Putamen (tissue), 1 donor: ENCODE measurements at regions not wholly inside any gene's neighbourhood (a gene's known extent, or its start where the extent isn't known, plus 50 kb on each side); places are given as distances from the start of the nearest gene placed in this dataset.
"Not testable (repeated sequence)": the region's sequence is repeated elsewhere in the genome, so short reads cannot be mapped to it uniquely, and the experiment has no call there.

ENCODE experiments used
- DNase-seq: peaks from one replicate; pipeline ENCODE4 v3.0.0-alpha.2; 2016; ENCODE audit warnings: low spot score

DNA sequence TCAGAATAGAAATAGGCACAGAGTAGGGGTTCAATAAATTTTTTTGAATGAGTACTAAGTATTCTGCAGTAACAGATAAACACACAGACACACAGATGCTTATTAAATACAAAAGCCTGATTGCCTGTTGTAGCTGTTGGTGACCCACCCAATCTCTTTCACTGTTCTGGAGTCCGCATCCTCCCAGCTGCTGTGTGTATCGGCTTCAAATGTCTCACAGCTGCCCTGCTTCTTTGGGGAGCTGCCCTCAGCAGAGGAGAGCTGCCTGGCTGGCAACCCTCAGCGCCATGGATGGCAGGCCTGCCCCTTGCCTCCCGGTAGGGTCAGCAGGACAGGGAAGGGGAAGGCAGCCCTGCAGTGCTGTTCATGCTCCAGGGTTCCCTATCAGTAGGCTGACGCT is 50.5 kb upstream of the PRNP start:
- DNase-seq: no peak

DNA sequence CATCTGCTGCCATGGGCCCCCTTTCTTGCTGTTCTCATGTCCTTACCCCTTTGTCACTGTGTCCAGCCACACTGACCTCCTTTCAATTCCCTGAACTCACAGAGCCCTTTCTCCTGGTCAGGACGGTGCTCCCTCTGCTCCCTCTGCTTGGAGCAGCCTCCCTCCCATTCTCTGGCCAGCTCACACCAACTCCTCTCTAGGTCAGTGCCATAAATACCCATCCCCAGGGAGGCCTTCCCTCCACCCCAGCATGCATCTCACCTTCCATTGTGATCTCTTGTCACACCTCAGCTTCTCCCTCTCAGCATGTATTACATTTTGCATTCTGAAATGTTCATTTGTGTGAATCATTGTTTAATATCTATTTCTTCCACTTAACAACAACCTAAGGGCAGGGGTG is 50.9 kb upstream of the PRNP start:
- DNase-seq: no peak

DNA sequence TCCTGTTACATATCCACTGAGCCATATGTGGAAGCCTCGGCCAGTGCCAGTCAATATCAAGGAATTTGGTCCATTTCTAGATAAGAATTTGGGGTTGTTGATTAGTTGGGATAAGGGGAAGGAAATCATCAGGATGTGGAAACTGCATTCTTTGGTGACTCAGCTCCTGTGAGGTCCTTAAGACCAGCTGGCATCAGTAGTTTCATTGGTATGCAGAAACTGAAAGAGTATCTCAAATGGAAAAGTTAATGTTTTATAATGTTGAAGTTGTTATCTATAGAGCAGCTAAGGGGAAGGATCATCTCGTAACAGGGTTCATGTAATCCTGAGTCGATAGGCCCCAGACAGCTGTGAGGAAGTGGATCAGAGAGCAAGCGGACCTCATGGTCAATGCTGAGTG is 52.5 kb upstream of the PRNP start:
- DNase-seq: no peak

DNA sequence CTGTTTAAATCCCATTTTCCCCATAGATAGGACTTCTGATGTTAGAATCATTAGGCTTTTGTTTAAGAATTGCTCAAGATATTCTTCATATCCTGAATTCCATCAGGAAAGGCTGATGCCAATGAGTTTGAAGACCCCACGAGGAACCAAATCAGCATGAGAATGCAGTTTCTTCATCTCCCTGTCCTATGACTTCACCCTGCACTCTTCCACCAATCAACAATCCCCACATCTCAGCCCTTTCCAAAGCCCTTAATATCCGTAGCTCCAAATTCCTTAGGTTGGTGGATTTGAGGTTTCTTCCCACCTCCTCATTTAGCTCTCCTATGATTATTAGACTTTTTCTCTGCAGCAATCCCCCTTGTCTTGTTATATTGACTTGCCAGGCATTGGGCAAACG is 52.9 kb upstream of the PRNP start:
- DNase-seq: no peak

DNA sequence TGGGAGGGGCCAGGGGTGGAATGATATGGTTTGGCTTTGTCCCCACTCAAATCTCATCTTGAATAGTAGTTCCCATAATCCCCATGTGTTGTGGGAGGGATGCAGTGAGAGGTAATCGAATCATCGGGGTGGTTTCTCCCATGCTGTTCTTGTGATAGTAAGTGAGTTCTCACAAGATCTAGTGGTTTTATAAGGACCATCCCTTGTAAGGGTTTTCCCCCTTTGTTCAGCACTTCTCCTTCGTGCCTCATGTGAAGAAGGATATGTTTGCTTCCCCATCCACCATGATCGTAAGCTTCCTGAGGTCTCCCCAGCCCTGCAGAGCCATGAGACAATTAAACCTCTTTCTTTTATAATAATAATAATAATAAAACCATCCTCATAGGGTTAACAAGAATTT is 53.4 kb upstream of the PRNP start:
- no peak for DNase-seq

DNA sequence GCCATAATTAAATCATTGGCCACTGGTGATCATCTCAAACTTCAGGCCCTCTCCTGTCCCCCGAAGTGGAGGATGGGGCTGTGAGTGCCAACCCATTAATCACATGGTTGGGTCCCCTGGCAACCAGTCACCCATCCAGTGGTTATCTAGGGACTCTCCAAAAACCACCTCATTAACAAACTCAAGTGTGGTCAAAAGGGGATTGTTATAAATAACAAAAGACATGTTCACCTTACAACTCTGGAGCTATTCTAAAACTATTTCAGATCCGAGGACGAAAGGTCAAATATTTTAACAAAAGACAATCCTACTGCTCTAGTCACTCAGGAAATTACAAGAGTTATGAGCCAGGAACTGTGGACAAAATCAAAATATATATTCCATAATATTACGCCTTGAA is 60.0 kb upstream of the PRNP start:
- DNase-seq: no peak

DNA sequence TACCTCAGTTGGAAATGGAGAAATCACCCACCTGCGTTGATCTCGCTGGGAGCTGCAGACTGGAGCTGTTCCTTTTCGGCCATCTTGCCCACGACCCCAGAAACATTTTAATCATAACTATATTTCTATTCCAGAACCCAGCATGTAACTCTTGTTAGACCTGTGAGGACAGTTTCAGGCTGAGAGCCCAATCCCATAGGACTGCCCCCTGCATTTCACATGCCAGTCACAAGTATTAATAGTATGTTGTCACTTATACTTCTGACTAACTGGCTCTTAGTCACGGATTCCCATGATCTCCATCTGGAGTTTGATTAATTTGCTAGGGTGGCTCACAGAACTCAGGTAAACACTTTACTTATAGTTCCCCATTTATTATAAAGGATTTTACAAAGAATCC is 60.6 kb upstream of the PRNP start:
- no peak for DNase-seq

DNA sequence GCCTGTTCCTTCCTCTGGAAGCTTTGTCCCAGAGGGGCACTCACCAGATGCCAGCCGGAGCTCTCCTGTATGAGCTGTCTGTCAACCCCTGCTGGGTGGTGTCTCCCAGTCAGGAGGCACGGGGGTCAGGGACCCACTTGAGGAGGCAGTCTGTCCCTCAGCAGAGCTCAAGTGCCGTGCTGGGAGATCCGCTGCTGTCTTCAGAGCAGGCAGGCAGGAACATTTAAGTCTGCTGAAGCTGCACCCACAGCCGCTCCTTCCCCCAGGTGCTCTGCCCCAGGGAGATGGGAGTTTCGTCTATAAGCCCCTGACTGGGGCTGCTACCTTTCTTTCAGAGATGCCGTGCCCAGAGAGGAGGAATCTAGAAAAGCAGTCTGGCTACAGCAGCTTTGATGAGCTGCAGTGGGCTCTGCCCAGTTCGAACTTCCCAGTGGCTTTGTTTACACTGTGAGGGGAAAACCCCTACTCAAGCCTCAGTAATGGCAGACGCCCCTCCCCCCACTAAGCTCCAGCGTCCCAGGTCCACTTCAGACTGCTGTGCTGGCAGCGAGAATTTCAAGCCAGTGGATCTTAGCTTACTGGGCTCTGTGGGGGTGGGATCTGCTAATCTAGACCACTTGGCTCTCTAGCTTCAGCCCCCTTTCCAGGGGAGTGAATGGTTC is 61.5 kb upstream of the PRNP start:
- DNase-seq: not testable (repeated sequence)

DNA sequence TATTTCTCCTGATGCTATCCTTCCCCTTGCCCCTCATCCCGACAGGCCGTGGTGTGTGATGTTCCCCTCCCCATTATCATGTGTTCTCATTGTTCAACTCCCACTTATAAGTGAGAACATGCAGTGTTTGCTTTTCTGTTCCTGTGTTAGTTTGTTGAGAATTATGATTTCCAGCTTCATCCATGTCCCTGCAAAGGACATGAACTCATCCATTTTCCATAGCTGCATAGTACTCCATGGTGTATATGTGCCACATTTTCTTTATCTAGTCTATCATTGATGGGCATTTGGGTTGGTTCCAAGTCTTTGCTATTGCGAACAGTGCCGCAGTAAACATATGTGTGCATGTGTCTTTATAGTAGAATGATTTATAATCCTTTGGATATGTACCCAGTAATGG is 67.1 kb upstream of the PRNP start:
- not testable (repeated sequence) for DNase-seq

DNA sequence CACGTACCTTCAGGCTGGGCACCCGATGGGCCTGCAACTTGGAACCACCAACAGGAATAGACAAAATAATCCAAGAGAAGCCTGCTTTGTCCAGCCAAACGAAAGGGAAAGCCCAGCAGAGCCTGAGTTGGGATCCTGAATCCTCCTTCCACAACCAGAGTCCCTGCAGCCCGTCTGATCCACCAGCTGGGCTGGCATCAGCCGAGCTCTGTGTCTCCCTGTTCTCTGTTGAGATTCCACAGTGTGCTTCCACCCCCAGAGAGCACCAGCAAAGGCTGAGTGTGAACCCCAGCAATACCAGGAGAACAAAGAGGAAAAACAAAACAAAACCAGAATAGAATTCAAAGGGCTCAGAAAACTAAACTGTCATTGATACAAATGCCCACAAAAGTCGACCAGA is 68.8 kb upstream of the PRNP start:
- DNase-seq: no peak

DNA sequence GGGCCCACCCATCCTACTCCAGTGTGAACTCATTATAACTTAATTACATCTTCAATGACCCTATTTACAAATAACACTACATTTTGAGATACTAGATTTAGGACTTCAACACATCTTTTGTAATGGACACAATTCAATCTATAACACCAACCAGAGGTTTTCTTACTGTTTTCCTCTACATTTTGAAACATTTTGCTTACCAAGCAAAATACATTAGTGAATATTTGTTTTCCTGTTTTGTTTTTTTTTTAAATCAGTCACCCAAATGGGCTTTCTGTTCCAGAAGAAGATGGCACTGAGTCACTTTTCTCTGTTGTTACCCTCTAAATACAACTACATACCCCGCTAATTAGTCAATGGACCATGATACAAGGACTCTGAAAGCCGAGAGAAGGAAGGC is 69.2 kb upstream of the PRNP start:
- no peak for DNase-seq

DNA sequence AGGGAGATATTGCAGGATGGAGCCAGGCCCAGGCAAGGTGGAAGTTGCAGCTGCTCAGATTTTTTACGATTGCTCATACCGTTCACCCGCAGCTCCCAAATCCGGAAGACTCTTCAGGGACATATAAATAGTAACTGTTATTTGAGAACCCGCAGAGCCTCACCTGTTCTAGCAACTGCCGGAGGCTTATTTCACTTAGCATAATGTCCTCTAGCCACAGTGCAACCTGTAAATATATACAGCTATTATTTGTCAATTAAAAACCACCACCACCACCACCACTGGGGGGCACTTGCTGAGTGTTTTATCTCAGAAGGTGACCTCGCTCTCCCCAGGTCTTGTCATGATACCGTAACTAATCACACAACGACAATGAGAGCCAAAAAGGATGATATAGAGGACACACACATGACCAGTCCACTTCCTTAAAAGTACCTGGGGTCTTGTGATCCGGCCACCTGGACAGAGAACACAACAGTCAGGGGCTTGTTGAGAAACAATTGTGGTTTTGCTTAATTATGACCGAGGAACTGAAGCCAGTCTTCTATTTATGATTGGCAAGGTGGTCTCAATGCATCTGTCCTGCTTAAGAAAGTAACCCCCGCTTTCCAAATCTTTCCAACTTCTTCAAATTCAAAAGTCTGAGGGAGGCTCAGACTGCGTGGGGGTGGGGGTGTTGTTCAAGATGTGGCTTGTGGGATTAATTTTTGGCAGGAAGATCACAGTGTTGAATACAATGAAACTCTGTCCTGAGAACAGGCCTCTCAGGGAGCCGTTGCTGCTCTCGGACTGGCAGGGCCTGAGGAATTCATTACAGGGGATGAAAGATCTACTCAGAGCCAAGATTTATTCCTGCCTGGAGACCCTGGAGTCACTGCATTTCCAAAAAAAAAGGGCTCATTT is 72.3 kb upstream of the PRNP start:
- DNase-seq: peak; percentile 88

DNA sequence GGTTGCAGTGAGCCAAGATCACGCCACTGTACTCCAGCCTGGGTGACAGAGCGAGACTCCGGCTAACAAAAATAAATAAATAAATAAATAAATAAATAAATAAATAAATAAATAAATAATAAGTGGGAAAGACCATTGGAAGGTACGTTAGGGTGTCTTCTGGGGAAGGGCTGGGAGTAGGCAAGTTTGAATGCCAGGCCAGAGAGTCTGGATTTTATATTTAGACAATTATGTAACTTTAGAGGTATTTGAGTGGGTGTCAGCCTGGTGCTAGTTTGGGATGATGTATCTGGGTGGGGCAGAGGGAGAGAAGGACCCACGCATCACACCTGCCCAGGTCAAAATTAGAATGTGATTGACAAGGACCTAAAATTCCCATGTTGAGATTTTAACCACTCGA is 73.1 kb upstream of the PRNP start:
- DNase-seq: no peak

DNA sequence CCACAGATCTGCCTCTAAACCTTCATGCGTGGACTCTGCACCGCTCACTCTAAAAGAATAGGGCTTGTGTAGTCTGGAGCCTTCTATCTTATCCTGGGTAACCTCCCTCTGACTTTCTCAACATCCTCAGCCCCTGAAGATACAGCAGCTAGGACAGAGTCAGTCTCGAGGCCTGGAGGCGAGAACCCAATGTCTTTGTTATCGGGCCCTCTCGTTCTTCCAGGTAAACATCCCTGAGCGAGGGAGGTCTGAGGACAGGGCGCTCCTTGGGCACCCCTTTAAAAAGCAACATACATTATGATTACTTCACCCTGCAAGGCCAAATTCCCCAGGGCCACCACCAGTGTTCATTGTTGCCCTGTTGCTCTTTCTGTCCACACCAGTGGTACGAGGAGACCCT is 75.4 kb upstream of the PRNP start:
- DNase-seq: no peak

DNA sequence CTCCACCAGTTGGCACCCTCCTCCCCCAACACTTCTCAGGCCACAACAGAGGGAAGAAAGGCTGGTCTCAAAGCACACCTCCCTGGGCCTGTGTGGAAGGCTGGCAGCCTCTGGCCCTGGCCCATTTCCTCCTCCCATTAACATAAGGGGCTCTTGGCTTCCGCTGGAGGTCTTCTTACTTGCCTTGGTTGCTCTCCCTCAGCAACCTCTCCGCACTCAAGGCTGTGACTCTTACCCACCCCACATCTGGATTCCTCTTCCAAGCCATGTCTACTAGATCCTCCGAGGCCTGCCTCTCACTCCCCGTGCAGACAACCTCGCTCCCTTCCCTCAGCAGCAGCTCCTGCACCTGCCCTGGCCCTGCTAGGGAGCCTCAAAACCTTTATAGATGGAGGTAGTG is 76.7 kb upstream of the PRNP start:
- DNase-seq: no peak

DNA sequence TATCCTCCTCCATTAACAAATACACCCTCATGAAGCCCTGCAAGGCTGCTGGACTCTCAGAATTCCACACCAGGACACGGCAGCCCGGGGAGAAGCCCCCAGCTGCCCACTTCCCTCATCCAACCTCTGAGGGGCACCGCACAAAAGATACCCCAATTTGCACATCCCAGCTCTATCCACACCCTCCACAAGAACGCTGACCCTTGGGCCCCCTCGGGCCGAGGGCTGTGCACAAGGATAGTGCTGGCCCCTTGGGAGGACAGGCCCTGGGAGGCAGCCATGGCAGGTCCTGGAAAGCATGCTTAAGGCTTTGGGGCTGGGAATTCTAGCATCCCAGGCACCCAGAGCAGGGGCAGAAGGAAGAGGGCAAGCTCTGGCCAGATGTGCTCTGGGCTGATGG is 77.4 kb upstream of the PRNP start:
- DNase-seq: no peak

DNA sequence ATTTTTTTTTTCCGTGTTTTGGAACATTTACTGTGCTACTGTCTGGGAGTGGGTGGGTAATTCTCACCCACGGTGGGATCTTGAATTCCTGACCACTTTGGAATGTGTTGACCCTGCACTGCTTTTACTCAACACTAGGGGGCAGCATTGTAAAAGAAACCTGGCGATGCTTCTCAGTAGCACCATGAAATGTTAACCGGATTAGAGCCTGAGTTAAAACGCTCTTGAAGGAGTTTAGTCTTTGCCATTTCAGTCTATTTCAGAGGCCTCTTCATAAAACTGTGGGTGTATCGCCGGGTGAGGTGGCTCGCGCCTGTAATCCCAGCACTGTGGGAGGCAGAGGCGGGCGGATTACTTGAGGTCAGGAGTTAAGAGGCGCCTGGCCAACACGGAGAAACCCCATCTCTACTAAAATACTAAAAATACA is 79.0 kb upstream of the PRNP start:
- peak; percentile 71 for DNase-seq

DNA sequence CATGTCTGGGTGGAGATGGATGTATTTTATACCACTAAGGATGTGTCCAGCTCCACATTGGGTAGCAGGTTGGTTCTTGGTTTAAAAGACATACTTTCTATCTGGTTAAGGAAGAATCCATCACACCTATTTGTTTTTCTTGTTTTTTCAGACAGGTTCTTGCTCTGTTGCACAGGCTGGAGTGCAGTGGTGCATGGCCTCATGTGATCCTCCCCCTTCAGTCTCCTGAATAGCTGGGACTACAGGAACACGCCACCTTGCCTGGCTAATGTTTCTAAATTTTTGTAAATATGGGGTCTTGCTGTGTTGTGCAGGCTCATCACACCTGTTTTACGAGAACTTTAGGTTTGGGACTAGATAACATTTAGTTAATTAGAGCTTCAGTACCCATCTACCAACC is 80.2 kb upstream of the PRNP start:
- DNase-seq: no peak

DNA sequence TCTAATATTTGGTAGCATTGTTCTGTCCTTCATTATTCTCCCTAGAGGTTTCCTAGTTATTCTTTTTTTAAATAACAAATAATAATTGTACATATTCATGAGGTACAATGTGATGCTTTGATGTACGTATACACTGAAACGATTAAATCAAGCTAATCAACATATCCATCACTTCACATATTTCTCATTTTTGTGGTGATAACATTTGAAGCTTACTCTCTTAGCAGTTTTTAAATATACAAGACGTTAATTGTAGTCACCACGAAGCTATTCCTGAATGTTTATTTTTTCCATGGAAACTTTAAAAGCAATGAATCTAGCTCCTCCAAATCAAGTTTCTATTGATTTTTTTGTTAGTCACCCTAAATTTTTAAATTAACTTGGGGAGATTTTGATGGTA is 81.1 kb upstream of the PRNP start:
- DNase-seq: no peak

DNA sequence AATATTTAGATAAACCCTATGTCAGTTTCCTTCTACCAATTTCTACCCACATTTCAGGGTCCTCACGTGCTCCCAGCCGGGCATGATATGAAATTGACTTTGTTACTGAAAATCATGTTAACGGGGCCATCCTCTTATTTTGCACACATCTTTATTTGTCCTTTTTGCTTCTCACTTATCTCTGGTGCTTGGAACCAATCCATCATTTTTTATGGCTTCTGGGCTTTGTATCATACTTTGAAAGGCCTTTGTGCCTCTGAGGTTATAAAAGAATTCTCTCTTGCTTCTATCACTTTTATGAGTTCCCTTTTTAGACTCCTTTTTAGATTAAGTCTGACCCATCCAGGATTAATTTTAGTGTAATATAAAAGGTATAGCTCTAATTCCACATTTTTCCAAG is 81.7 kb upstream of the PRNP start:
- DNase-seq: no peak

DNA sequence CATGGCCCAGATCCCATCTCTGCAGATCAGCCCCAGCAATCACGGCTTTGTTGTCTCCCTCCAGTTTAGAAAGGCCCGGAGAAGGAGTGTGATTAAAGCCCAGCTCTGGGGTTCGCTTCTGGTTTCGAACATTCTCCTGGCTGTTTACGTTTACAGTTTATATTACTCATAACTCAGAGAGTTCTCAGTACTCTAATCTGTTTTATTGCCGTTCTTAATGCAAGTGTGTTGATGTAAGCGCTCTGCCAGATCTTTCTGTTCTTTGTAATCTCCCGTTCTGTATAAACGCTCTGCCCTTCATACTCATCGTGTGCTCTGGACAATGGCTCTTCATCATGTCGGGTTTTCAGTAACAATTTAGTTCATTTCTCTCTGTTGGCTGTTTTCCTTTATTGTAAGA is 82.5 kb upstream of the PRNP start:
- DNase-seq: no peak

DNA sequence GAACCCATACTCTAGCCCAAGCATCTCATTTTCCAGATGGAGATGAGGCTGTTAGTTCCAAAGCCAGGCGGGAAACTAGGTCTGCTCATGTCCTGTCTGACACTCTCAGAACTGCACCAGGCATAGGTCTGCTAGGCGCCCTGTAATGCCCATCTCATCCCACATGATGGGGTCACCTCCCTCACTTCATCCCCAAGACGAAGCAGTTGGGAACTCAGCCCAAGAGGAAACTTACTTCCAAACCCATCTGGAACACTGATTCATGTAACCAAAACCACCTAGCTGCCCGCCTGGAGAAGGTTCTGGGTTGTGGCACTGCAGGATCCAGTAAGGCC is 84.0 kb upstream of the PRNP start:
- DNase-seq: no peak

DNA sequence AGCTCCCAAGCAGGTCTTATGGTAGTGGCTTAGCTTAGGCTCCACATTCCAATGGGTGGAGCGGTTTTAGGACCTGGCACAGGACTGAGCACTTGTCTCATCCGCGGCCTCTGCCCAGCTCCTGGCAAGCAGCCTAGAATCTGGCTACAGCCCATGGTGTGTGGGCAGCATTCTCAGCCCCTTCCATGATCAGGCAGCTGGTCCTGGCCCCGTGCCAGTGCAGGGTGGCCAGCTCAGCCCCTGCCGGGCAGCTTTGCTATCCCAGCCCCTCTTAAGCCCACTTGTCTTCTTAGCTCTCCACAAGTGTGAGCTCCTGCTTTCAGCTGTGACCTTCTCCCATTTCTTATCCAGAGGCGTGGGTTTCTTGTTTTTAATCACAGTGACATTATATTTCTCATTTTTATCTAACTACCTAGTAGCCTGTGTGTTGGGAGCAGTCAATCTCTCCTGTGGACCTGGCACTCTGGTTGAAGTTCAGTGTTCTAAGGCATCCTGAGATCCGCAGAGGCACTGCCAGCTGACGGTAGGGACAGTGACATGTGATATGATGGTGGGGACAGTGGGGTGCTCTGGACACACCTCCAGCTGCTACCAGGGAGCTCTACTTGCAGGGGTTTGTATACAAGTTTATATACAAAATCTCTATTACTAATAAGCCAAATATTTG is 84.5 kb upstream of the PRNP start:
- DNase-seq: peak; percentile 87
